Stimulated activated CD4-positive, alpha-beta T cell treated with anti-CD3 and anti-CD28 coated beads, TNF-alpha, amount 100 ng/mL, for 48 hours (primary cell): ENCODE measurements at regions not wholly inside any gene's neighbourhood (a gene's known extent, or its start where the extent isn't known, plus 50 kb on each side); places are given as distances from the start of the nearest gene placed in this dataset.

Experiments
- DNase-seq, 3 donors: peaks; one replicate each; pipeline ENCODE4 v3.0.0-alpha.2; 2020; ENCODE audit warnings: low read depth in 3 of 3

- DNase-seq, result no peak
These were observed 1831.8 kb downstream of the PCDH7 start for GRCh38 chr4:32551943-32552342.

DNA sequence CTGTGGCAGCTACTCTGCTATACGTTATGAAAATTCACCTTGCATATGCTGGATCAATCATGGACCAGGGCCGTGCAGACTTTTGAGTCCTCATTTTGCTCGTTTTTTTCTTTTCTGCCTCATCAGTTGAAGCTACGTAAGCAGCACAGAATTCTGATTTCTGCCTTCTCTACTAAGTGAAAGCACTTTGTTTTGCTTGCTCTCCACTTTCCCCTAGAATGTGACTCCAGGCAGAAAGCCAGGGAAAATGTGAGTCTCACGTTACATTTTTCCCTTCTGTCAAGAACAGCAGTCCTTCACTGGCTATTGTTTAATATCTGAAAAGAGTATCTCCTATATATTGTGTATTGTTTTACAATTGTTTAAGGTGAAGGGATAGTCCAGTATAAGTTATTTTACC is 1840.1 kb downstream of the PCDH7 start:
- no peak for DNase-seq

GRCh38 chr4:32562010-32562409 is 1841.8 kb downstream of the PCDH7 start:
- no peak for DNase-seq

DNA sequence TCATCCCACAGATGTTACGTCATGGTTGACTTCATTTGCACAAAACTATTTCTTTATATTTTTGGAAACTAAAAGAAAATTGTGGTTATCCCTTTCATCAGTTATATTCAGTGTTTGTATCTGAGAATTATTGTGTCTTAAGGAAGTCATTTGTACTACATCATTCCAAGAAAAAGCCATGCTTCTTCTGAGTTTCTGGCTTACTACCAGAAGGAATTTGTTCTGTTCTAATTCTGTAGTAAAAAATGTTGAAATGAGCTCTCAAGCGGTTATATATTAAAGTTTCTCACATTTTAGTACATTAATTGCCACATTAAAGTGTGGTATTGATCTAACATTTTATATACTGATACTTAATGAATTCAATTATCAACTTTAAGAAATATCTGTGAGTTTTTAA is 1844.5 kb downstream of the PCDH7 start:
- DNase-seq, result no peak

- DNase-seq, result no peak
These were observed 1849.7 kb downstream of the PCDH7 start for GRCh38 chr4:32569861-32570260.

DNA sequence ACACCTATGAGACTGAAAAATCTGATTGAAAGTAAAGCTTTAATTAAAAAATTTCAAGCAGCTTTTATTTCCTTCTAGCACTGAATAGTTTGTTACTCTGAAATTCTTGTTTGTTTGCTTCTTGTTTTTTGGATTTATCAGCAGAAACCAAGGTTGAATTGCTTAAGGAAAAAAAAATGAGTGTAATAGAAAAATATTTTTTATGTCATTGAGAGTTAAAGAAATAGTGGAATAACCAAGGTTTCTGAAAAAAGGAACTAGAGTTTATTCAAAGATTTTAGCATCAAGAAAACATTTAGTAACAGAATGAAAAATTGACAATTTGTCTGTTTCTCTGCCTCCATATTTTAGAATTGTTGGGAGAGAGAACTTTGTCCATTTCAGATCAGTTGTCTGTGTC is 1852.2 kb downstream of the PCDH7 start:
- DNase-seq, result no peak

DNA sequence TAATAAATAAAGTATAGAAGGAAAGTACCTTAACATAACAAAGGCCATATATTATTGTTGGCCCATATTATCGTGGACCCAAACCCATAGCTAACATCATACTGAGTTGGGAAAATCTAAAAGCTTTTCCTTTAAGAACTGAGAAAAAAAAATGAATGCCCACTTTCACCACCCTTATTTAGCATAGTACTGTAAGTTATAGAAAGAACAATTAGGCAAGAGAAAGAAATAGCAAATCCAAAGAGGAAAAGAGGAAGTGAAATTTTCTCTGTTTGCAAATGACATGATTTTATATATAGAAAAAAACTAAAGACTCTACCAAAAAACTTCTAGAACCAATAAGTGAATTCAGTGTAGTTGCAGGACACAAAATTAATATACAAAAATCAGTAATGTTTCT is 1854.6 kb downstream of the PCDH7 start:
- no peak for DNase-seq

DNA sequence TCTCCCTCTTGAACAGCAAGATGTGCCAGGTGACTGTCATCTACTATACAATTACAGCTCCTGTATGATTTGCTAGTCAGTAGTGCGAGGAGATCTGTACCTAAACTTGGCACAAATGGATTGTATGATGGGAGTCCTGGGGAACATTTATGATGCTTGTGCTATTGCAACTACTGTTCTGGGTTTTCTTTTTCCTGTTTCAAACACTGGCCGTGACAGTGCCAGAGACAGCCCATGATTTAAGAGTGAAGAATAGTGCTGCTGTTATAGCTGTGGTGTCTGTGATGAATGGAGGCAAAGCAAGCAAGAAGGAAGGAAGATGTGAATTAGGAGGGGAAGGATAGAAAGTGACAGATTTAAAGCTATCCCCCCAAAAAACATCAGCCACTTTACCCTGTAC is 1868.9 kb downstream of the PCDH7 start:
- DNase-seq, result no peak

DNA sequence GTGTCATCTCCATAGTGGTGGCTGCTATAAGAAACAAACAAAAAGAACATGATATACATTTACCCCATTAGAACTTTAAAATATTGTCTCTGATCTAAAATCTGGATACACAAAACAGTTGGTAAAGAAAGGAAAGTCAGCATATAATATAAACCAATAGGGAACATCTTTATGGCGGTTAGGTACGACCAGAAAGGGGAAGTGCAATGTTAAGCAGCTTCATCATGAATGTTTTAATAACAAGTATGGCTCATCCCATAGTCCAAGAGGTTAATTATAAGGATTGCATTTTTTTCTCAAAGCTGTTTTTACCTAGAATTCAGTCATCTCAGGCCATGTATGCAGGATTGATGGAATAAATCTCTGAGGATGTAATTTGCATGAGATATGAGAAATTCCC is 1869.7 kb downstream of the PCDH7 start:
- no peak for DNase-seq

- no peak for DNase-seq
These were observed 1877.2 kb downstream of the PCDH7 start for GRCh38 chr4:32597354-32597753.

DNA sequence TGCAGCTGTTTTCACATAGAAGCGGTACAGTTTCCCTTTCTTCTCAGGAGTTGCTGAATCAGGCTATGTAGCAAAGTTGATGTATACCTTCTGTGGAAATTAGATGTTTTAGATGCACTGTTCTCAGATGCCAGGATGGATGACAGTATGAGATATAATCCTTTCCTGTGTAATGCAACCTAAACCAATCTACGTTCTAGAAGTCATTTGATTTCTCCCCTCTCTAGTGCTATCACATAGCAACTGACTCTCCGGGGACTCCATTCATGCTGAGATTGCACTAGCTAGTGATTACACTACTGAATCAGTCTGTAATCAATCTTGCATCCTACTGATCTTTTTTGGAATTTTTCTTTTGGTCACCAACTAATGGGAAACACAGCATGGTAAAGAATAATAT is 1881.7 kb downstream of the PCDH7 start:
- no peak for DNase-seq

GRCh38 chr4:32607978-32608377 is 1887.8 kb downstream of the PCDH7 start:
- no peak for DNase-seq

DNA sequence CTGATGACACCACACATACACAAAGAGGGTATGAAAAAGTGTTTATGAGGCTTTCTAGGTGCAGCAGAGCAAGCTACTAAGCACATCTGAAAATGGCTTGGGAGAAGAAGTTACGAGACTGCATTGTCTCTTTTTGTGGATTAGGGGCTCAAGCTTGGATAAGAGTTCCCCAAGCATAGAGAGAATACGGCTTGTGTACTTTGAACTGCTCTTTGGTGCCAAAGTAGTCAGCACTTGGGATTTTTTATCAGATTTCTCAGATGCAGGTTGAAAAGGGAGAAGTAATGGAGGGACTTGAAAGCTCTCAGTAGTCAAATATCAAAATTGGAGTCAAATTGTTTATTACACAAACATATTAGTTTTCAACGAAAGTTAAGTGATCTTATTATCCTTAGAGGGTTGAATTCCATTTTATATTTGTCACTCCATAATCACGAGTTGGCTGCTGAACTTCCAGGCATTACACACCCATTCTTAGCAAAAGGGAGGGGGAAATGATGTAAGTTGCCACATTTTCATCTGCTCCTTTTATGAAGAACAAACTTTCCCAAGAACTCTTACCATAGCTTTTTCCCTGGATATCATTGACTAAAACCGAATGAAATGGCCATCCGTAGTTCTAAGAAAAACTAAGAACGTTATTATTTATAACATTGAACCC is 1904.9 kb downstream of the PCDH7 start:
- DNase-seq, result no peak

DNA sequence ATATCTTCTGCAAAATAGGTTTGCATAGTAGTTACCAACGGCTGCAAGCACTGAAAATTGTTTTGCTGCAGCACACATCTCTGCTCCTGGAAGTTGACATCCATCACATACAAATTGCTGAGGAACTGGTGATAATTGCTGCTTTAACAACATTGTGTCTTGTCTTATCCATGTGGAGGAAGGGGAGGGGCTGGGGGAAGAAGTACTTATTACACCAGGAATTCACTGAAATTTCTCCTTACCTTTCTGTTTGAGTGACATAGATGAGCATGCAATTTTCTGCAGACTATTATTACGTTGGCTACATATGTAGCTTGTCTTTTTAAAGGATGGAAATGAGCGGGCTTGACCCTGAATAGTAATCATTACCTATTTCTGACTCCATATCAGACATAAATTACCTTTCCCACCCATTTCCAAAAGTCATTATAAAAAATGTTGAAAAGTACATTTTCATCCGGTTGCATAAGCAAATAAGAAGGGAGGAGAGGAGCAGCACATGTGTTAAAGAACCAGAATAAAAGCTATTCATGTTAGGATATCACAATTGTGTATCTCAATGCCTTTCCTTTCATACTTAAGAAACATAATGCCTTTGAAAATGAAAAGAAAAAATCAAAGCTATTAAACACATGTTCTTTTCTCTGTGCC is 1905.6 kb downstream of the PCDH7 start:
- DNase-seq, result no peak

DNA sequence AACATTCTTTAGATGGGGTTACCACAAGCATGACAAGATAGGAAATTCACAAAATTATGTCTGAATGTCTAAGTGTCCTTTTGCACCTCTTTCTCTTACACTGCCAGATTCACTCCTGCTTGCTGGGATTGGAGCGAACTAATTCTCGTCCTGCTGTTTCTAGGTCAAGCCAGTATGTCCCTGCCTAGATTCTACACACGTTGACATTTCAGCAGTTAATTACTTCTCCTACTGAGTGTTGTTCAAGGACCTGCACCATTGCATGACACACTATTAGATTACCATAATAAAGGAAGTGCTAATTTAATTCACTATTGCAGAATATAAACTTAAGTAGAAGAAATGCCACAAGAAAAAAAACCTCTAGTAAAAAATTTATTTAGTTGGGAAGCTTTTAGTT is 1911.7 kb downstream of the PCDH7 start:
- no peak for DNase-seq

DNA sequence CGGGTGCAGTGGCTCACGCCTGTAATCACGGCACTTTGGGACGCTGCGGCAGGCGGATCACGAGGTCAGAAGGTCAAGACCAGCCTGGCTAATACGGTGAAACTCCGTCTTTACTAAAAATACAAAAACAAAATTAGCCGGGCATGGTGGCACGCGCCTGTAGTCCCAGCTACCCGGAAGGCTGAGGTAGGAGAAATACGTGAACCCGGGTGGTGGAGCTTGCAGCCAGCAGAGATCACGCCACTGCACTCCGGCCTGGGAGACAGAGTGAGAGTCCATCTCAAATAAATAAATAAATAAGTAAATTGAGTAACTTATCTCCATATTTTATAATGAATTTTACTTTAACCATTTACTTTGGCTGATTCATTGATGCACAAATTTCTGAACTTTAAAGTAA is 1913.3 kb downstream of the PCDH7 start:
- DNase-seq, result no peak

- no peak for DNase-seq
These were observed 1925.5 kb downstream of the PCDH7 start for GRCh38 chr4:32645653-32646052.

- no peak for DNase-seq
These were observed 1937.8 kb downstream of the PCDH7 start for GRCh38 chr4:32658019-32658418.

DNA sequence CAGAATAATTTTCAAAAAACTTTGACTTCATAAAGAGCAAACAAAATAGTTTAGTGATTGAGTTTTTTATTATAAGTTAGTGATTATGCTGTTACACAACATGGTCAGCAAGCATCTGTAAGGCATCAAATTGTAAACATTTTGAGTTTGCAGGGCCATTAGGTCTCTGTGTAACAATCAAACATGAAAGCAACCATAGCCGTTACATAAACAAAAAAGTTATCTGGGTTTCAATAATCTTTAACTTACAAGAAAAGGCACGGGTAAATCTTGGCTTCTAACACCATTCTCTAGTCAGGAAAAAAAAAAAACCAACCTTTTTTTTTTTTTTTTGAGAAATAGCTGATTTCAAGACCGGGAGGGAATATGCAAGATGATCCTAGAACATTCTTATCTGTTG is 1941.1 kb downstream of the PCDH7 start:
- DNase-seq, result no peak

DNA sequence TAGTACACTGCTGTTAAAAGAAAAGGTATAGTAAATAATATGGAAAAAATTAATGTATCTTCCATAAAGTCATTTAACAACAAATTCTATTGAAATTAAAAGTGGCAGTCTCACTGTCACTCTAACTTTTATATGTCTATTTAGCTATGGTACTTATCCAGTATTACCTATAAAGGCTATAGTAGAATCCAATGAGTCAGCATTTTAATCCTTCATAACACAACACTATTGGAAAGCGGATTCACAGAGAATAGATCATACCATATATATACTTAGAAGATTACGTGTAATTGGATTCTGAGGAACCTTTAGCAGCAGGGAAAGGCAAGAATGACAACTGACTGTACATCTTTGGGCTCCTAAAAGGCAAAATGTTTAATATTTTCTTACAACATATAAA is 1942.6 kb downstream of the PCDH7 start:
- DNase-seq, result no peak

GRCh38 chr4:32672359-32672758 is 1952.2 kb downstream of the PCDH7 start:
- no peak for DNase-seq

GRCh38 chr4:32680946-32681345 is 1960.8 kb downstream of the PCDH7 start:
- no peak for DNase-seq

- no peak for DNase-seq
These were observed 1964.0 kb downstream of the PCDH7 start for GRCh38 chr4:32684160-32684559.

GRCh38 chr4:32686123-32686522 is 1966.0 kb downstream of the PCDH7 start:
- DNase-seq, result no peak
